ENCODE measurements at regions not wholly inside any gene's neighbourhood (a gene's known extent, or its start where the extent isn't known, plus 50 kb on each side); places are given as distances from the start of the nearest gene placed in this dataset.
A peak's percentile ranks its signal among the peaks of the same experiment; 100 is the strongest.
"Not testable (repeated sequence)": the region's sequence is repeated elsewhere in the genome, so short reads cannot be mapped to it uniquely, and the experiment has no call there.

DNA sequence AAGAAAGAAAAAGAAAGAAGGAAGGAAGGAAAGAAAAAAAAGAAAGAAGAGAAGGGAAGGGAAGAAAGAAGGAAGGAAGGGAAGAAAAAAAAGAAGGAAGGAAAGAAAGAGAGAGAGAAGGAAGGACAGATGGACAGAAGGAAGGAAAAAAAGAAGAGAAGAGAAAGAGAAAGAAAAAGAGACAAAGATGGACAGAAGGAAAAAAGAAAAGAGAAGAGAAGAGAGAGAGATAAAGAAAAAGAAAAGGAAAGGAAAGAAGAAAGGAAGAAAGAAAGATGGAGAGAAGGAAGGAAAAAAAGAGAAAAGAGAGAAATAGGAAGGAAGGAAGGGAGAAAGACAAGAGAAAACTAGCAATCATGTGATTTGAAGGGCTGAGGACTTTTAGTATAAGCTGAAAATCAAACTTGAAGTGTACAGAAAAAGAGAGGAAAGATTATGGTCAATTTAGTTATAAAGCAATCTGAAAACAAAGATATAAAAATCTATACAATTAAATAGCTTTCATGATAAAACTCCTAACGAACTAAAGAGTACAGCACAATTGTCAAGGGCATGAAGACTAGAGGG lies 115.3 kb downstream of the LTN1 start:
- DNase-seq (ENCODE audit: low read depth): no peak

DNA sequence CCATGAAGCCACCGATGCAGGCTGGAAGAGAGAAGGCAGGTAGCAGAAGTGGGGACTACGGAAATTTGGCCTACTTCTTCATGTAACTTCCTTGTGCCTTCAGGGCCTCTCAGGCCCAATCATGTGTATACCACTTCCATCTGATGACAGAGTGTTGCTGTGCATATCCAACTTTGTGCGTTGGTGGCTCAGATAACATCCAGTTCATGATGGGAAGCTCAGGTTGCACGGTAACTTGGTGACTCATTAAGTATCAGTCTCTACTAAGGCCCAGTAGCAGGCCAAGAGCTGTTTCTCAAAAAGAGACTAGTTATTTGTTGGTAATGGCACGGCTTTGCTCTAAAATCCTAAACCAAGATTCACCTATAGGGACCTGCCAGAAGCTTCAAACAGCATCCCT lies 117.6 kb downstream of the LTN1 start:
- DNase-seq (ENCODE audit: low read depth): no peak

DNA sequence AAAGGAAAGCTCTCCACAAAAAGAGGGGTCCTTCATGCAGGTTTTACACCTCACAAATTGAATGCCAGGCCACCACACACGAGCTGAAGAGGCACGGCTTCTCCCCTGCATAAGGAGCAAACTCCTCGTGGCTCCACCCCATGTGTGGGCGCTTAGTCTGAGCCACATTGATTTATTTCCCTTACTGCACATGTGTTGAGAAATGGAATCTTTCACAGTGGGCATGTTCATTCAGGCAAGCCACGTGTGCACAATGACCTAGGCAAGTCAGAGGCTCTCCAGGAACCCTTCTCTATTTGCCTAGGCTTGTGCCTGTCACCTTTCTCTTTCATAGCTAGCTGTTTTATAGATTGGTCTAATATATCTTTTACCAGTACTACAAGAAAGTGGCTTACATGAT lies 120.5 kb downstream of the LTN1 start:
- no peak for DNase-seq (ENCODE audit: low read depth)

DNA sequence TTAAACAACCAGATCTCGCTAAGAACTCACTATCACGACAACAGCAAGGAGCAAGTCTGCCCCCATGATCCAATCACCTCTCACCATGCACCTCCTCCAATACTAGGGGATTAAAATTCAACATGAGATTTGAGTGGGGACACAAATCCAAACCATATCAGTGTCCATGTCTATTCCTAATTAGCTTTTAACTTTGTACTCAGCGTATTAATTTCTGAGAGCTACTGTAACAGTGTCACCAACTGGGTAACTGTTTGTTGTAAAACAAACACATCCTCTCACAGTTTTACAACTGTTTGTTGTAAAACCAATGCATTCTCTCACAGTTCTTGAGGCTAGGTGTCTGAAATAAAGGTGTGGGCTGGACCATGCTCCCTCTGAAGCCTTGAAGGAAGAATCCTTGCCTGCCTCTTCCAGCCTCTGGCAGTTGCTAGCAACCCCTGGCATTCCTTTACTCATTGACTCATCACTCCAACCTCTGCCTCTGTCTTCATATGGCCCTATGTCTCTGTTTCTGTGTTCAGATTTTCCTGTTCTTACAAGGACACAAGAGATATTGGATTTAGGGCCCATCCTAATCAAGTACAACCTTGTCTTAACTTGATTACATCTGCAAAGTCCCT lies 121.2 kb downstream of the LTN1 start:
- no peak for DNase-seq (ENCODE audit: low read depth)

DNA sequence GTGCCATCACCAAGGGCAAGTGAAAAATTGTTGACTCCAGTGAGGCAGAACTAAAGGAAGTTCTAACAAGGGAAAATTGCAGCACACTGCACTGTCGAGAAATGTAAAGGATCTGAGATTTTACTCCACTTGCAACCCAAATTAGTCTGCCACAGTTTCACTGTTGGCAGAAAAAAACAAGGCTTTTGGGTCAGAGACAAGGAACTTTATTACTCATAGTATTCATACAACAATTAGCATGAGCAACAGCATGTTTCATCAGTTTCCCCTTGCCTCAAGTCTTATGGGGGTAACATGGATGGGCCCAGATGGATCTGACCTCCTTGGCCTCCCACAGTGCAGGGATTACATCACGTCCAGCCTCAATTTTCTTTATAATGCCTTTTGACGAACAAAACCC lies 125.3 kb downstream of the LTN1 start:
- DNase-seq (ENCODE audit: low read depth): peak; percentile 46

DNA sequence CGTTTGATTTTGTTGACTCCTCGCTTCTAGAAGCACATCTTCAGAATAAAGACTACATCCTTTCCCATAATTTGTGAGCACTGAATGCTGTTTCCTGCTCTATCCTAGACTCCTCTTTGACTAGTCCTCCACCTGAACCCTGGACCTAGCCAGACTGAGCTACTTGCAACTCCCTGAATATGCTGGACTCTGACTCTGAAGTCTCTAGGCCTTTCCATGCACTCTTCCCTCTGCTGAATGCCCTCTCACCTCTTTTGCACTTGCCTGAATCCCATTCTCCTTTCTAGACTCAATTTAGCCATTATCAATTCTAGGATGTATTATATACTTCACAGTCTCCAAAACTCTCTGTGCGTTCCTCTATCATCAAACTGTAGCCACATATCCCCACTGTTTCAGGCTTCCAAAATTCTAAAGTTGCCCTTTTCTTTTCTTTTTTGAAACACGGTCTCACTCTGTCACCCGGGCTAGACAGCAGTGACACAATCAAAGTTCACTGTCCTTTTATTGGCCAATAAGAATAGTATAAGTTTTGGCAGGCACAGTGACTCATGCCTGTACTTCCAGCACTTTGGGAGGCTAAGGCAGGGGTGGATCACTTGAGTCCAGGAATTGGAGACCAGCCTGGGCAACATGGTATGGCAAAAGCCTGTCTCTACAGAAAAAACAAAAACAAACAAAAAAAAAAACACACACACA lies 127.0 kb downstream of the LTN1 start:
- DNase-seq (ENCODE audit: low read depth): no peak

DNA sequence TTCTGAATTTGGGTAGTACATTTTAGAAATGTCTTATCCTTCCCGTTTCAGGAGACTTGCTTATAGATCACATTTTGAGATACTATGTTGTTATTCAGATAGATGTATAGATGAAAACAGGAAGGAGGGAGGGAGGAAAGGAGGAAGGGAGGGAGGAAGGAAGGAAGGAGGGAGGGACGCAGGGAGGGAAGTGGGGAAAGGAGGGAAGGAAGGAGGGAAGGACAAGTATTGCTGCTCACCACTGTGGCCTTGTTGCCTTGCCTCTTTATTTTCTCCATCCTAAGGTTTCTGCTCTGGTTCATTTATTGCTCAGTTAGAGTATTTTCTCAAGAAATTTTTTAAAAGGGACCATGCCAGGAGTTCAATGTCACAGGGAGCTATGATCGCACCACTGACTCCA lies 134.3 kb downstream of the LTN1 start:
- DNase-seq (ENCODE audit: low read depth): no peak

DNA sequence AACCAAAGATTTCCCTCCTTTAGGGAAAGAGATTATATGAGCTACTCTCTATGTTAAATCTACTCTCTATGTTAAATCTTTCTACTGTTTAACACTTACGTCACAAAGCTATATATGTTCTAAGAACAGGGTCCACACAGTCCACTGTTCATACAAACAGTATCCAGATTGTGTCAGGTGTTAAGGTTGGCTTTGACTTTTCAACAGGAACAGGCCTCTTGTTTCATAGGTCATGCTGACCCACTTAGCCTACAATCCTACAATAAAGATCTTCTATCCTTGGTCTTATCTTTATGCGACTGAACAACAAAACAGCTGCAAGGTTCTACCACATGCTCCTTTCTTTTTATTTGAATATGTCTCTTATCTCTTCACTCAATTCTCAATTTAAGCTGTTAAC lies 134.9 kb downstream of the LTN1 start:
- DNase-seq (ENCODE audit: low read depth): no peak

DNA sequence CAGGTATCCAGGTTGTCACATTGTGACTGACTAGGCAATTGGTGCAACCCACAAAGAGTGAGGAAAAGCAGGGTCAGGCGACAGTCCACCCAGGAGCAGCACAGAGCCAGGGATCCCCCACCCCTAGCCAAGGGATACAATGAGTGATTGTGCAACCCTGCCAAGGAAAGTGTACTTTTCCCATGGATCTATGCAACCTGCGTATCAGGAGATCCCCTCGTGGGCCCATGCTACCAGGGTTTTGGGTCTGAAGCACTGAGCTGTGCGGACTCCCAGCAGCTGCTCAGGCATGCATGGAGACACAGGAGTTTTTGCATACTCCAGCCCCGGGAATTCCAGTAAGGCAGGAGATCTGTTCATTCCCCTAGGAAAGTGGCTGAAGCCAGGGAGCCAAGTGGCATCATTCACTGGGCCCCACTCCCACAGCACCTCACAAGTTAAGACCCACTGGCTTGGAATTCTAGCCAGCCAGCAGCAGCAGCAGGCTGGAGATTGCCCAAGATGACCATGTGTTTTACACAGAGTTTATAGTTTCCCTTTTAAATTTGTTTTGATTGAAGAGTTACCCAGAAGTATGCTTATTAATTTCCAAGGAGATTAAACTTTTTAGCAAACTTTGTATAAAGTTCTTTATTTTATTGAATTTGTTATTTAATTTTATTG lies 136.0 kb downstream of the LTN1 start:
- DNase-seq (ENCODE audit: low read depth): no peak

DNA sequence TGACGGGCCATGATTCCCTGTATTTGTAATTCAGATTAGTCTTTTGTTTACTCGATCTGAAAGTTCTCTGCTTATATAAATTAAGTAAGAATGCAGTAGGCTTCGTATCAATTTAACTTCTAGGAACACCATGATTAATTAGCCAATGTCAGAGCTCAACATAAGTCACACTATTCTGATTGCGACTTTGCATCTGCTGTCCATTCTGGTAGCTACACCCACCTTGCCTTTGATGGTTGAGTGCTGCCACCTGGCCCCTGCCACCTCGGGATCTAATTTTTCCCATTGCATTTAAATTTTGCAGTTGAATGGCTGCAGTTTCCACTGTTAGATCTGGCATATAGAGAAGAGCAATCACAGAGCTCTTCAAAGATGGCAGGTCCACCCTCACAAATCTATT lies 140.0 kb downstream of the LTN1 start:
- no peak for DNase-seq (ENCODE audit: low read depth)

DNA sequence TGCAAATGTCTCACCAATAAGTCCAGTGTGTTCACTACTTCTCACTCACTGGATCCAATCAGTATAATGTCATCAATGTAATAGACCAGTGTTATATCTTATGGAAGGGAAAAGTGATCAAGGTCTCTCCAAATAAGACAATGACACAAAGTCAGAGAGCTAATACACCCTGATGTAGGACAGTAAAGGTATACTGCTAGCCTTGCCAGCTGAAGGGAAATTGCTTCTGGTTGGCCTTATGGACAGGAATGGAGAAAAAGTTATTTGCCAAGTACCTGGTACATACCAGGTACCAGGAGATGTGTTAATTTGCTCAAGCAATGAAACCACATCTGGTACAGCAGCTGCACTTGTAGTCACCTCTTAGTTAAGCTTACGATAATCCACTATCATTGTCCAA lies 141.0 kb downstream of the LTN1 start:
- DNase-seq (ENCODE audit: low read depth): no peak

DNA sequence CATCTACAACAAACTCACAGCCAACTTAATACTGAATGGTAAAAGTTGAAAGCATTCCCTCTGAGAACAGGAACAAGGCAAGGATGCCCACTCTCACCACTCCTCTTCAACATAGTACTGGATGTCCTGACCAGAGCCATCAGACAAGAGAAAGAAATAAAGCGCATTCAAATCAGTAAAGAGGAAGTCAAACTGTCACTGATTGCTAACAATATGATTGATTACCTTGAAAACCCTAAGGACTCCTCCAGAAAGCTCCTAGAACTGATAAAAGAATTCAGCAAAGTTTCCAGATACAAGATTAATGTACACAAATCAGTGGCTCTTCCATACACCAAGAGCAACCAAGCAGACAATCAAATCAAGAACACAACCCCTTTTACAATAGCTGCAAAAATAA lies 153.4 kb downstream of the LTN1 start:
- not testable (repeated sequence) for DNase-seq (ENCODE audit: low read depth)

DNA sequence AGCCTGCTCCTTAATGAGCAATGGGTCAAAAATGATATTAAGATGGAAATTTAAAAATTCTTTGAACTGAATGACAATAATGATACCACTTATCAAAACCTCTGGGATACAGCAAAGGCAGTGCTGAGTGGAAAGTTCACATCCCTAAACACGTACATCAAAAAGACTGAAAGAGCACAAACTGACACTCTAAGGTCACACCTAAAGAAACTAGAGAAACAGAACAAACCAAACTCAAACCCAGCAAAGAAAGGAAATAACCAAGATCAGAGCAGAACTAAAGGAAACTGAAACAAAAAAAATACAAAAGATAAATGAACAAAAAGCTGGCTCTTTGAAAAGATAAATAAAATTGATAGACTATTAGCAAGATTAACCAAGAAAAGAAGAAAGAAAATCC lies 155.3 kb downstream of the LTN1 start:
- DNase-seq (ENCODE audit: low read depth): not testable (repeated sequence)

DNA sequence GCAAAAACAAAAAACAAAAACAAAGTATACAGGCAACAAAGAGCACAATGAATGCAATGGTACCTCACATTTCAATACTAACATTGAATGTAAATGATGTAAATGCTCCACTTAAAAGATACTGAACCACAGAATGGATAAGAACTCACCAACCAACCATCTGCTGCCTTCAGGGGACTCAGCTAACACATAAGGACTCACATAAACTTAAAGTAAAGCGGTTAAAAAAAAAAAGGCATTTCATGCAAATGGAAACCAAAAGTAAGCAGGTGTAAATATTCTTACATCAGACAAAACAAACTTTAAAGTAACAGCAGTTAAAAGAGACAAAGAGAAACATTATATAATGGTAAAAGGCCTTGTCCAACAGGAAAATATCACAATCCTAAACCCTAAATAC lies 156.1 kb downstream of the LTN1 start:
- DNase-seq (ENCODE audit: low read depth): not testable (repeated sequence)

DNA sequence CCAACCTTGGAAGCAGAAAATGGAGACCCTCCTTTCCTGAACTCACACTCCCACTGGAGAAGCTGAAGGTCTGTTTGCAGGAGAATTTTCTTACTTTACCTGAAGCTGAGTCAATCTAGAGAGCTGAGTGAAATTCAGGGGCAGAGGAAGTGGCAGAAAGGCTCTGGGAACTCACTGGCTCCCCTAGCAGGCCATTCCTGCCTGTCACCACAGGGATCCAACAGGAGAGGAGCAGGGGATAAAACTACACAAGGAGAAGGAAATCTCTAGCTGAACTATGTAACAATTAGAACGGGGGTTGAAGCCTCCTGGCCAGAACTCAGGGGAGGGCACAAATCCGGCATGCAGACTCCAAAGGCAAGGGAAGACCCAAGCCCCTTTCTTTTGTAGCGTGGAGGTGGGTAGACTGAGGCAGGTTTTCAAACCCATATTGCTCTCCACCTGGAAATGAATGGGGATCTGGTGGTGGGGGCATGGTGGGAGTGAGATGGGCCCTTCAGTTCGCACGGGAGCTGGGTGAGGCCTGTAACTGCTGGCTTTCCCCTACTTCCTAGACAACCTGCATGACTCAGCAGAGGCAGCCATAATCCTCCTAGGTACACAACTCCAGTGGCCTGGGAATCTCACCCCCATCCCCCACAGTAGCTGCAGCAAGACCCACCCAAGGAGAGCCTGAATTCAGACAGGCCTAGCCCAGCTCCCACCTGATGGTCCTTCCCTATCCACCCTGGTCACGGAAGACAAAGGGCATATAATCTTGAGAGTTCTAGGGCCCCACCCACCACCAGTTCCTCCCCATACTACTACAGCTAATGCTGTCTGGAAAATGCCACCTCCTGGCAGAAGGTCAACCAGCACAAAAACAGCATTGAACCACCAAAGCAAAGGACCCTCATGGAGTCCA lies 158.1 kb downstream of the LTN1 start:
- no peak for DNase-seq (ENCODE audit: low read depth)

DNA sequence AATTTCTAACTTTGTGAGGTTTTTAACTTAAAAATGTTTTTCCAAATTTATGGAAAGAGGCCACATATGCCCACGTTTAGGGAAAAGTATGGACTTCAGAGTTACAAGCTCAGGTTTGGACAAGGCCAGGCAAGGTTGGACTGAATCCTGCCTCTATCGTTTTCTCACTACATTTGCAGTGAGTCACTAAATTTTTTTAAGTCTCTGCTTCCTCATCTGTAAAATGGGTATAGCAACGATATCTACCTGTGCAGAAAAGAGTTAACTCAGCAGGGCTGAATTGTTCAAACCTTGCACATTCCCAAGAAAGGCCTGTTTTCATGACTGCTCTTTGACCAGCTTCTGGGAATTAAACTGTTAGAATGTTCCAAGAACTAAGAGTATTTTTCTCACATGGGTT lies 159.1 kb downstream of the LTN1 start:
- DNase-seq (ENCODE audit: low read depth): no peak

DNA sequence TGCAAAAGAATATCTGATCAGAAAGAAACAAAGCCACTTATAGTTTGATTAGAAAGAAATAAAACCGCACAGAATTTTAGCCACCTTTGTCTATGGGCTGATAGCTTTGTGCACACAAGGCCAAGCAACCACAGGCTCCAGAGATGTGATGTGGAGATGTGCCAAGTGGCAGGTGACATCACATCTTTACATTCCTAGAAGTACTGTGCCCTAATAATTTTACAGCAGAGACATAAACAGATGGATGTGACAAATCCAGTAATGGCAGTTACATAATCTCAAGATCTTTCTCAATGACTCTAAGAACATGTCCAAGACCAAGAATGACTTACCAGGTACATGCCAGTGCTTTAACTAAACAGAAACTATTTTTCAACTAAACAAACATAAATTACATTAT lies 159.5 kb downstream of the LTN1 start:
- peak; percentile 22 for DNase-seq (ENCODE audit: low read depth)

DNA sequence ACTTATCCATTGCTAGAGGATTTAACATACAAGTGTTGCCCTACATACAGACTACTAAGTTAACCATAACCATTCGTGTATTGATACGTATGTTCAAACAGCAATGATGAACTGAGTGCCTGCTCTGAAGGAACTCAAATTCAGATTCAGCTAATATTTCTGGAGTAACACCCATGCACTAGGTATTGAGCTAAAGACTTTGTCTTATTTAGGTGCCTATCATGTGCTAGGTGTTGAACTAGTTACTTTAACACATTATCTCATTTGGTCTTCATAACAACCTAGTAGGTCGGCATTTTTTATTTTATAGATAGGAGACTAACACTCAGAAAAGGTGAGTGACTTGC lies 160.0 kb downstream of the LTN1 start:
- no peak for DNase-seq (ENCODE audit: low read depth)

DNA sequence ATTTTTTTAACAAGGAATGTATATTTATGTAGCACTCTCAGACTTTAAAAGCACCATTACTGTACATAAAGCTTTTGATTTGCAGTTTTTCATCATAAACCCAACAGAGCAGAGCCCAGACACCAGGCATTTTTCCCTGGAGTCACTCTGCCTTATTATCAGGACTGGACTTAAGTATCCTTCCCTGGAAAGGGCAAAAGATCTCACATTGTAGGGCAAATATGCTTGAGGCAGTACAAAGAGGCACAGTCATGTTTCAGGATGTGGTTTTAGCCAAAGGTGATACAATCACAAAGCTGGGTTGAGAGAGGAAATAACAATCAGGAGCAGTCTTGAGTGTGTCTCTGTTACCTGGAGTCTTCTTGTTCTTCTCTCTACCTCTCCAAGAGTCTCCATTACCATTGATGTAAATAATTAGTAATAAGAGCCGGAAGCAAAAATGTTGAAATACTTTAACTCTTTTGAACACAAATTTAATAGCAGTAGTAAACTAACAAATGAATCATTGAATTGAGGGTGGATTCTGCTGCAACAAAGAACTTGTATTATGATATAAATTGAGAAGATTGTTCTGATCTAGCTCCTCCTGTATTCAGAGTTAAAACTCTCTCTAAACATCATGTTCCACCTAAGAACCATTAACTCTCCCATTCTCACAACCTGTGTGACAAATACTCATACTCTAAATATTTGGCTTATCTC lies 160.5 kb downstream of the LTN1 start:
- DNase-seq (ENCODE audit: low read depth): peak; percentile 77

DNA sequence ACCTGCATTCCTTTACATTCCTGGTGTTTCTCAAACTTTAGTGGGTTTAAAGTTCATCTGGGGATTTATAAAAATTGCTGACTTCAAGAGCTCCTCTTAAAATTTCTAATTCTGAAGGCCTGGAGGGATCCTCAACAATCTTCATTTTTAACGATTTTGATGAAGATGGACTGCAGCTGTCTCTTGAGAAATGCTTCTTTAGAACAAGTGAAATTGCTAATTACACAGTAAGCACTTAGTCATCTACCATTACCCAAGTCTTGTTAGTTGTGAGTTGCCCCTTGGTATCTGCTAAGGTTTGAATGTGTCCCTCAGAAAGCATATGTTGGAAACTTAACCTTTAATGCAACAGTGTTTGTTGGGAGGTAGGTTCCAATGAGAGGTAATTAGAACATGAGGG lies 163.7 kb downstream of the LTN1 start:
- DNase-seq (ENCODE audit: low read depth): no peak

DNA sequence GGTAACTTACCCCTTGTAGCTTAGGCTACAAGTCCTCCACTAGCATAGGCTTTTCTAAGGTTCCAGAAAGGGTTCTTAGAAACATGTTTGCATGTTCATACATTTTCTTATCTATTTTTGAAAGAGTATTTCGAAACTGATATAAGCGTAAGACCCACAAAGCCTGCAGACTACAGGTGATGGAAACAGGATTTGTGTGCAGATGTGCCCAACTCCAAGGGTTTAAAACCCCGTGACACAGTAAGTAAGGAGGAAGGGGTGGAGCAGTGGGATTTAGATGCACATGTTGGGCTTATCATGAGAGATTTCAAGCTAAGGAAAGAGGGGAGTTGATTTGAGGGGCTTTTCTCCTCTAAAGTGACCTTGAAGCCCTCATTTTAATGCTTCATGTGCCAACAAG lies 164.7 kb downstream of the LTN1 start:
- no peak for DNase-seq (ENCODE audit: low read depth)

DNA sequence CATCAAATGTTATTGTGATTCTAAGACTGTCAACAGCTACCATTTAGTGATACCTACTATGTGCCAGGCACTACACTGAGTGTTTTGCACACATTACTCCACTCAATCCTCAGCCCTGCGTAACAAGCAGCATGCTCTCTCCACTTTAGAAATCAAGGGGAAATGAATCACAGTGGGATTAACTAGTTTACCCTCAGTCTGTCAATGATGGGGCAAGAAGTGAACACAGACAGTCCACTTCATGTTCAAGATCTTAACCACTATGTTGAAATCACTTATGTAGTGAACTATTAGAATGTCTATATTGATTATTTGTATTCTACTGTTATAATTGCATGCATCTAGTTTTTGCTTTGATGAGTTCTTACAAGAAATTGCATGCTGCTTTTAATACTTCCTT lies 165.3 kb downstream of the LTN1 start:
- peak; percentile 11 for DNase-seq (ENCODE audit: low read depth)
